ENCODE measurements at regions not wholly inside any gene's neighbourhood (a gene's known extent, or its start where the extent isn't known, plus 50 kb on each side); places are given as distances from the start of the nearest gene placed in this dataset.

- DNase-seq: no peak
These were observed 56.5 kb upstream of the CCDC28A start for GRCh38 chr6:138716971-138717665.

DNA sequence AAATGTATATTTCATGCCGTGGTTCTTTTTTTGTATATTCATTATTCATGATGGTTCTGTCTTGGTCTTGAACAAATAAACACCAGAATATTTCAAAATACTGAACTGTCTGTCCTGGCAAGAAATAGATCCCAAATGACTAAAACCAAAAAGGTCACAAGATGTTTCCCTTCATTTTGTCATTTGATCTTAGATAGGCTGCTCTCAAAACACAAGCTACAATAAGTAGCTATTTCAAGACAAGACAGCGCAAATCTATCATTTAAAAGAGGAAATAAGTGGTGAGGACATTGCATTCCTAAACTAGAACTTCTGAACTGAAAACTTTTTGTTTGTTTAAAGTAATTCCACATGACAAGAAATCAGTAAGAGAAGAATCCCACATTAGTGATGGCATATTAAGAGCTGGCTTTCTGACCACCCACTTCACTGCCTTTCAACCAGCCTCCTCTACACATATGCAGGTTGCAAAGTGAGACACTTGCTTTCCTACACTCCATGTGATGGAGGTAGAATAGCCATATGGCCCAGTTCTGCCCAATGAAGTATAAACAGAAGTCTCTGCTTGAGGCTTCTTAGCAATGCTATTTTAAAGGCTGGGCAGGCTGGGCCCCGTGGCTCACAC is 54.4 kb upstream of the CCDC28A start:
- DNase-seq: no peak

GRCh38 chr6:138719744-138720143 is 53.8 kb upstream of the CCDC28A start:
- no peak for DNase-seq

DNA sequence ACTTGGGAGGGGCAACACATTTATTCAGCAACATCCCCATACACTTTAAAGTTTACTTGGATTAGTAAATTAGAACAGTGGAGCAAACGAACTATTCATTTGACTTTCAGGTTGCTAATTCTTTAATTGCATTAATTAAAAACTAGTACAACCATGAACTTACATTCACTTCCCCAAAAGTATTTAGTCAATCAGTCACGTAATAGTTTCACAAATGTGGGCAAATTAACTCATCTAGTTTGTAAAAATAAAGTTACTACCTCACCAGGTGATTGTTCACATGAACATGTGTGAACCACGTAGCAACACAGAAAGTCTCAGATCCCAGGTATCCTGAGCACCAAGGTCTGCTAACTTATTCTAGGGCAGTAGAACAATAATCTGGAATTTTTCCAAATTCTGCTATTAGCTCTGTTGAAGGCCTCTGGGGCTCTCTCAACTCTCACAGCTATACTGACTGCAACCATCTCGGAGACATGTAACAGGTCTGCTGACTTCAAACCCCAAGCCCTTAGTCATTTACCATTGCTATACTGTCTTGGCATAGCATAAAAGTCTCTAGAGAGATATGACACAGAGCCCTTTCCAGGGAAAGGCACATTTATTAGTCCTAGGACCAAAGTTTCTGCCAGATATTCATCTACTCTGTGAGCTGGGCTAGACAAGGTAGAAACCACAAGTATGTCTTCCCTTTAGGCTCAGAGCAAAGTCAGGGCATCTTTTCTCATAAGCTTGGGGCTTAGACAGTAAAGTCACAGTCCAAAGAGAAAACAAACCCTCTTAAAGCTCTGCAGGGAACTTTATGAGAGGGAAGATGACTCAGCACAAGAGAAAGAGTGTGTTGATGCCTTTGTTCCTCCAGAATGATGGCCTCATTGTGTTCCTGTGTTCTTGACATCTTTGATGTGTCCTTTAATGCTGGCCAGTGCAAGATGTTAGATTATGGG is 50.9 kb upstream of the CCDC28A start:
- DNase-seq: no peak
